ENCODE measurements at regions not wholly inside any gene's neighbourhood (a gene's known extent, or its start where the extent isn't known, plus 50 kb on each side); places are given as distances from the start of the nearest gene placed in this dataset.

- intact Hi-C loops (cut with micrococcal nuclease; ENCODE audit: unreplicated experiment), result no loop called here
- no peak for DNase-seq
- Mint-ChIP-seq H3K36me3 (ENCODE audit: insufficient read depth, unreplicated experiment) (no peaks in the 10 kb centered on the region), H3K4me1 (ENCODE audit: low read depth, unreplicated experiment) (no peaks in the 10 kb centered on the region), H3K9me3 (ENCODE audit: low read depth, unreplicated experiment) (no peaks in the 10 kb centered on the region), H3K27ac (ENCODE audit: unreplicated experiment) (no peak overlapping the region), H3K27me3 (ENCODE audit: unreplicated experiment) (peaks cover 26% of the 10 kb centered on the region), H3K4me3 (ENCODE audit: low read depth, unreplicated experiment) (no peak overlapping the region)
- TF ChIP-seq CTCF (IDR thresholded peaks at IDR 0.05; ENCODE audit: unreplicated experiment), result no peak
- CTCF ChIA-PET, result no interaction called here
- BruUV-seq (replicated peaks), result no TSS peak
These were observed 709.8 kb downstream of the UQCRFS1 start for GRCh38 chr19:28502879-28503734.

GRCh38 chr19:28501976-28502375 is 711.0 kb downstream of the UQCRFS1 start:
- DNase-seq, result no peak
- intact Hi-C loops (cut with micrococcal nuclease; ENCODE audit: unreplicated experiment), result no loop called here
- CTCF ChIA-PET, result no interaction called here
- no TSS peak for BruUV-seq (replicated peaks)
- Mint-ChIP-seq H3K27ac (ENCODE audit: unreplicated experiment) (no peak overlapping the region), H3K9me3 (ENCODE audit: low read depth, unreplicated experiment) (no peaks in the 10 kb centered on the region), H3K27me3 (ENCODE audit: unreplicated experiment) (peaks cover 26% of the 10 kb centered on the region), H3K4me3 (ENCODE audit: low read depth, unreplicated experiment) (no peak overlapping the region), H3K36me3 (ENCODE audit: insufficient read depth, unreplicated experiment) (no peaks in the 10 kb centered on the region), H3K4me1 (ENCODE audit: low read depth, unreplicated experiment) (no peaks in the 10 kb centered on the region)
- TF ChIP-seq CTCF (IDR thresholded peaks at IDR 0.05; ENCODE audit: unreplicated experiment), result no peak

- Mint-ChIP-seq H3K27me3 (ENCODE audit: unreplicated experiment) (peaks cover 26% of the 10 kb centered on the region), H3K36me3 (ENCODE audit: insufficient read depth, unreplicated experiment) (no peaks in the 10 kb centered on the region), H3K27ac (ENCODE audit: unreplicated experiment) (no peak overlapping the region), H3K4me3 (ENCODE audit: low read depth, unreplicated experiment) (no peak overlapping the region), H3K9me3 (ENCODE audit: low read depth, unreplicated experiment) (no peaks in the 10 kb centered on the region), H3K4me1 (ENCODE audit: low read depth, unreplicated experiment) (no peaks in the 10 kb centered on the region)
- no TSS peak for BruUV-seq (replicated peaks)
- TF ChIP-seq CTCF (IDR thresholded peaks at IDR 0.05; ENCODE audit: unreplicated experiment), result no peak
- DNase-seq, result no peak
- CTCF ChIA-PET, result interaction anchor here (0.6 kb wide), 1 partner anchor 1425 kb away, joined by 3 read pairs; no protein-coding TSS in a partner anchor
- intact Hi-C loops (cut with micrococcal nuclease; ENCODE audit: unreplicated experiment), result no loop called here
These were observed 711.8 kb downstream of the UQCRFS1 start for GRCh38 chr19:28500982-28501630.

GRCh38 chr19:28500296-28500695 is 712.7 kb downstream of the UQCRFS1 start:
- H3K9me3 Mint-ChIP-seq (ENCODE audit: low read depth, unreplicated experiment), result no peaks in the 10 kb centered on the region
- H3K4me3 Mint-ChIP-seq (ENCODE audit: low read depth, unreplicated experiment), result no peak overlapping the region

More at GRCh38 chr19:28500296-28500695, 712.7 kb downstream of the UQCRFS1 start:
- no peak for TF ChIP-seq CTCF (IDR thresholded peaks at IDR 0.05; ENCODE audit: unreplicated experiment)
- Mint-ChIP-seq H3K27ac (ENCODE audit: unreplicated experiment) (no peak overlapping the region), H3K4me1 (ENCODE audit: low read depth, unreplicated experiment) (no peaks in the 10 kb centered on the region), H3K36me3 (ENCODE audit: insufficient read depth, unreplicated experiment) (no peaks in the 10 kb centered on the region), H3K27me3 (ENCODE audit: unreplicated experiment) (peaks cover 26% of the 10 kb centered on the region)
- intact Hi-C loops (cut with micrococcal nuclease; ENCODE audit: unreplicated experiment), result no loop called here
- DNase-seq, result no peak
- no TSS peak for BruUV-seq (replicated peaks)
- CTCF ChIA-PET, result interaction anchor here (0.6 kb wide), 1 partner anchor 1426 kb away, joined by 3 read pairs; no protein-coding TSS in a partner anchor

Measured in Calu3 (cell line).